ENCODE measurements at regions not wholly inside any gene's neighbourhood (a gene's known extent, or its start where the extent isn't known, plus 50 kb on each side); places are given as distances from the start of the nearest gene placed in this dataset.

- no peak for DNase-seq (ENCODE audit: low read depth in 2 of 2)
Measured at GRCh38 chr10:10353326-10353868, 664.3 kb upstream of the CELF2 start.

DNA sequence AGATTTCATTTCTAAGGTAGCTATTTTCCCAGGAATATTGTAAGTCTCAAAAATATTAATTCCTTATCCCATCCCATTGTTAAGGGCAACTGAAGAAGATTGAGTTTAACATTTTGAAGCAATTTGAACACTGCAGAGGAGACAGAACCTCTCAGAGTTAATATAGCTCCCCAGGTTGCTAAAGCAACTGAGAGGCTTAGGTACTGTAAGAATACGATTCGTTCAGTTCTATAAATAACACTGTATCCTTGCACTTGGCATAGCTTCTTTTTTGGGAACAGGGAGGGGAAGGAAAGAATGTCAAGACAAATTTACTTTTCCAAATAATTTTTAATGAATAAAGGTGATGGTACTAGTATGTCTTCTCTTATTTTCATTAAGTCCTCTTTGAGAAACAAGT, 658.4 kb upstream of the CELF2 start:
- no peak for DNase-seq (ENCODE audit: low read depth in 2 of 2)

DNA sequence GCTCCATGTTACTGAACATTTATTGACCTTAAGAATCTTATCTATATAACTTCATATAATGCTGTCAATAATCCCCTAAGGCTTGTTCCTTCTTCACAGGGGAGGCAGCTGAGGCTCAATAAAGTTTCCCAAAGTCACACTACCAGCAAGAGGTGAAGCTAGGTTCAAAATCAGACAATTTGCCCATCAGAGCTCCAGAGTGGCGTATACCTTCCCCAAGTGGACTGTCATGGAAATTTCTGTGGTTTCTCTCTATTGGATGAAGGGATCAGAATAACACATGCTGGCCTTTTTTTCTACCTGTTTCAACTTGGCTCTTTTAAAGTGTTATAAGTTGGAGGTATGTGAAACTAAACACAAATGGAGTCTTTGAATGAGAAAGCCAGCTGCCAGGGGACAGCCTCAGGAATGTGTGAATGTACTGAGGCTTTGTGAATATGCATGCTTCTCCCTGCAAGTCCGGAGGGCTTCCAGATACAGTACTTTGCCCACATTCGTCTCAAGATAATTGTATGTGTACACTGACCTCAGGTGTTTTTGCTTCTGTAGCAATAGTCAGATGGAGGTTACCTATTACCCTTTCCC, 656.3 kb upstream of the CELF2 start:
- no peak for DNase-seq (ENCODE audit: low read depth in 2 of 2)

DNA sequence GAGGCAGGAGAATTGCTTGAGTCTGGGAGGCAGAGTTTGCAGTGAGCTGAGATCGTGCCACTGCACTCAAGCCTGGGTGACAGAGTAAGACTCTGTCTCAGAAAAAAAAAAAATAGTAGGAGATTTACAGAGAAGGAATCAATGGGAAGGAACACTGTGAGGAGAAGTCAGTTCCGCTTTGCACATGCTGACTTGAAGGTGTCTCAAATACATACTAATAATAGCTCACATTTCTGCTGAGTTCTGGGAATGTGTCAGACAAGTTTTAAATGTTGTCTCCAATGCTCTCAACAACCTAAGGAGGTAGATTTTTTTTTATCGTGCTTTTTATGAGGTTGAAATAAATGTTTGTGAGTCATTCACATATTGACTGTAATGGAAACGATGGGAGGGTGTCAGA, 654.9 kb upstream of the CELF2 start:
- no peak for DNase-seq (ENCODE audit: low read depth in 2 of 2)

GRCh38 chr10:10363217-10363616, 654.5 kb upstream of the CELF2 start:
- DNase-seq (ENCODE audit: low read depth in 2 of 2) = no peak

DNA sequence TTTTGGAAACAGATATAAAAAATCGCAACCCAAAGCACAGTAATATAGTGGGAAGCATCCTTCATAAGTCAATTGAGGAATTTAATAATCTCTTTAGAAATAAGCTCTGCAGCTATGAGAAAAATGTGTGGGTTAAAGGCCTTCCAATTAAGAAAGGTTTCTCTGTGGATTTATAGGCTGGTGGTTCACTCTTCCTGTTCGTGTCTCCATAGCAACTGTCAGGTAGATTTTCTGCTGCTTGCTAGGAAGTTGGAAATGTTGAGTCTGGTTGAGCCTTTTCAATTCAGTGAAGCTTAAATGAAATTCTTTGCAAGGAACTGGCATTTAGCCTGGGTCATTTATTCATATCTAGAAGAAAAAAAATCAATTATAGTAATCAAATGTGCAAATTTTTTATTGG, 652.8 kb upstream of the CELF2 start:
- DNase-seq (ENCODE audit: low read depth in 2 of 2) = no peak

DNA sequence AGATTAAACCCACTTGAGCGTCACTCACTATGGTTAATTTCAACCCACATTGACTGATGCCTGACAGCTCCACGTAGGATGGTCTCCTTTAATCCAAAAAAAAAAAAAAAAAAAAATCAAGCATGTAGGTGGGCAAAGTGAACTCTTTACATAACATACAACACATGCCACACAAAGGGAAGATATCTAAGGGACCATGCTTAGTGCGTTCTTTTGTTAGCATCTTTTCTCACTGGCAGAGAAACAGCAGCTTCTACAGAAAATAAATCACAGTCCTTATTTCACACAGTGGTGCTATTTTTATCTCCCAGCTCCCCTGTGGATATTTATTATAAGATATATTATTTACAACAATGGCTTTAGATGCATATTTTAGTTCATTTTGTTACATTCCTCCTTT, 652.0 kb upstream of the CELF2 start:
- no peak for DNase-seq (ENCODE audit: low read depth in 2 of 2)

DNA sequence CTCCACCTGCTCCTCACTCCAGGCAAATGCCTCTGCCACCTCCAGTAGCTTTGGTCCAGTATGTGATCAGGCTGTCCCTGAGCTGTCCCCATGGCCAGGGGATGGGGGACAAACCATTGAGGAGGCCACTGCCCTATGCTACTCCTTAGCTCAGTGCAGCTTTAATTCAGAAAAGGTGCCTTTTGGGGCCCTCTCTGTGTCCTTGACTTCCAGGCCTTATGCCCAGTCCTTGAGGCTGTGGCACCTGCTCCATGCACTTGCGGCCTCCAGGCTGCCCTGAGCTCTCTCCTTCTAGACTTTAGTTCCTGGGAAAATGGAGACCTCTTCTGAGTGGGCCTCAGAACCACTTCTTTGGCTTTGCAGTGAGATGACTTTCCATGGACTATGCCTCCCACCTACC, 650.8 kb upstream of the CELF2 start:
- DNase-seq (ENCODE audit: low read depth in 2 of 2) = no peak

DNA sequence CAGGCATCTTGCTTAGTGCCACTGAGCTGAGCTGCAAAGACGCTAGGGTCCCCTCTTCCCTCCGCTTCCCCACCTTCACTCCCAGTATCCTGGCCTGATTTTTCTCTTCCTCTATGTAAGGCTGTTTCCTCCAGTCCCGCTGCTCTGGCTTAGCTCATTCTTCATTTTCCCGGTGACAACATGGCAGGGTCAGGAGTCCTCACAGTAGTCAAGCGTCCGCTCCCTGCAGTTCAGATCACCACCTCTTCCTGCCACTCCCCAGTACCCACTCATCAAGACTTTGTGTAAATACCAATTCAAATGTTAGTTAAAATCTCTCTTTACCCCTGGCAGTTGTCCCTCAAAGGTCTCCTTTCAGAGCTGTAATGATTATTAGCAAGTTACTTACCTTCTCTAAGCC, 650.4 kb upstream of the CELF2 start:
- DNase-seq (ENCODE audit: low read depth in 2 of 2) = no peak

GRCh38 chr10:10368951-10369576, 648.6 kb upstream of the CELF2 start:
- DNase-seq (ENCODE audit: low read depth in 2 of 2) = no peak

DNA sequence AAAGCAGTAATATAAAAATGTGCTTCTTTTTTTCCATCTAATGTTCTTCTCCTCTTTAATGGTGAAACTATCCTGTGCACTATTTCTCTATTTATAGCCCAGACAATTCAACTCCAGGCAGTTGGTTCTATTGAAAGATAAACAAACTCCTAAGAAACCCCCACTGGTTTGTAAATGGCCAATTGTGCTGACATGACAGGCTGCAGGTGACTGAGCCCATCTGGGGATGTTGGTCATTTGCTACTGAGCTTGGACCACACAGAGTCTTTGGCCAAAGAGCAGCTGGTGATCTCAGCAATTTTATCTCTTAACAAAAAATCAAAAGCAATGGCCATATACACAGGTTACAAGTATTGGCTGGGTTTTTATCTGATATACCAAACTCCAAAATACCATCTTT, 631.8 kb upstream of the CELF2 start:
- no peak for DNase-seq (ENCODE audit: low read depth in 2 of 2)

DNA sequence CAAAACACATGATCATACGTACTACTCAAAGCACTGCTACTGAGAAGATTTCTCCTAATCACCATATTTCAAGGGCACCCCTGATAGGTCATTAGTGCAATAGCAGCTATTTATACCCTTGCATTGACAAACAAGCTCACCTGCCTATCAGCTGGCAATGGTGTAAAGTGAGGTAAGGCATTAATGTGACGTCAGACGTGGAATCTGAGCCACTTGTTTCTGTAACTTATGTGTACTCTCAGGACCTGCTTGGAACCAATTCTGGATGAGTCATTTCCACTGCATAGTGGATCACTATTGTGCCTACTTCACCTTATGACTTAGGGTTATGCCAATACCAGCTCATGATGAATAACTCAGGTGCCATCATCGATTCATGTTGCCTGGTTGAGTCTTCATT, 628.5 kb upstream of the CELF2 start:
- DNase-seq (ENCODE audit: low read depth in 2 of 2) = no peak

- no peak for DNase-seq (ENCODE audit: low read depth in 2 of 2)
Measured at GRCh38 chr10:10392511-10392910, 625.2 kb upstream of the CELF2 start.

DNA sequence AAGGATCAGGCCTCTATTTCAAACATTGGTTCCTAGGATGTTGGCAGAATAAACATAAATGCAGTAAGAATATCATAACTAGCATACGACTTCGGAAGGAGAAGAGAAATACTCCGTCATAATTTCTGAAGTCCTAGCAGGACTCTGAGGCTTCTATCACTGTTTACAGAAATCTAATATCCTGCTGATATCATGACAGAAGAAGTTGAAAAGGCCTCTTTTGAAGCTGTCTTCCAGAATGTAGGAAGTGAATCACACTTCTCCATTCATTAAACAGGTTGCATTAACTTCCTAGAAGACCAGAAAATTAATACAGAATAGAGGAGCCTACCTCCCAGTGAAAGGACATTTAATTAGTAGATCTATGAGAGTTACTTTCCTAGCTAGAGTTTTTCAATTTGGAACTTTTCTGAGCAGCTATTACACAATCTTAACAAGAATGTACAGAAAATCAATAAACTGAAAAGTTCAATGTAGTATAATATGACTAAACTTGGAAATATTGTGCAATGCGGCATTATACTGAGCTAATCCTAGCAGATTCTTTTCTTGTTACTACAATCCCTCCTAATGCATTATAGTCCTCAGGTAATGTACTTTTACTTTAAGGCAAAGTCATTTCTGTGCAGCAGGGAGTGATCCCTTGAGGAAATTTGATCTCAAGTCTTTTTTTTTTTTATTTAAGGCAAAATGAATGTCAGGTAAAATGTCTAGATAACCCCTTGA, 622.6 kb upstream of the CELF2 start:
- no peak for DNase-seq (ENCODE audit: low read depth in 2 of 2)

DNA sequence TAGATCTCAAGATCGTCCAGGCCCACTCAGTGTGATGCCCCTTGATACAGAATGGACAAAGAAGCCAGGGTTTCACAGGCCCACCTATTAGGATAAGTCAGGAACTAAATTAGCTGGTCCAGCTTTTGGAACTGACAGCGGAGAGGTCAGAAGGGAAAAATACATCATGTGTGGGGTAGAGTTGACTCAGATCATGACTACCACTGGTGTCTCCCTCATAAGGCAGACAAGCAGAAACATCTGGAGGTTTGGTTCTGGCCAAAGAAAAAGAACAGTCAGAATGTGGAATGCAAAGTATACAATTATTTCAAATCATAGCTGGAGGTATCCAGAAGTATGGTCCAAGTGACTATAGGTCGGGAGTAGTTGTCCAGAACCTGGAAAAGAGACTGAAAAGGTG, 621.1 kb upstream of the CELF2 start:
- no peak for DNase-seq (ENCODE audit: low read depth in 2 of 2)

GRCh38 chr10:10397906-10398305, 619.8 kb upstream of the CELF2 start:
- no peak for DNase-seq (ENCODE audit: low read depth in 2 of 2)

DNA sequence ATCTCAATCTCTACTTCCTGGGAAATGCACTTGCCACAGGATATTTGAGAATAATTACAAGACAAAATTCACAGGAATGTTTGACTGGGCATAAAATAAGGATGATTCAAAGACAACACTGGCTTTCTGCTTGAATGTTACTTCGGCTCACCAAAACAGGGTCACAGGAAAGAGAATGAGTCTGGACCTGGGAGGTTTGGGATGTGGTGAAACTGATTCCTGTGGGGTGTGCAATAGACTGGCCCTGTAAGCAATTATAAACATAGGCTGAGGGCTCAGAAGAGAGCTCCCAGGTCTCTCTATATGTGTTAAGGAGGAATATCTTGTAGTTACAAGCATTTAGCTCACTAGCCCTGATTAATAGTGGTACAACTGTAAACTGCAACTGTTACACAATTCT, 613.9 kb upstream of the CELF2 start:
- DNase-seq (ENCODE audit: low read depth in 2 of 2) = no peak

DNA sequence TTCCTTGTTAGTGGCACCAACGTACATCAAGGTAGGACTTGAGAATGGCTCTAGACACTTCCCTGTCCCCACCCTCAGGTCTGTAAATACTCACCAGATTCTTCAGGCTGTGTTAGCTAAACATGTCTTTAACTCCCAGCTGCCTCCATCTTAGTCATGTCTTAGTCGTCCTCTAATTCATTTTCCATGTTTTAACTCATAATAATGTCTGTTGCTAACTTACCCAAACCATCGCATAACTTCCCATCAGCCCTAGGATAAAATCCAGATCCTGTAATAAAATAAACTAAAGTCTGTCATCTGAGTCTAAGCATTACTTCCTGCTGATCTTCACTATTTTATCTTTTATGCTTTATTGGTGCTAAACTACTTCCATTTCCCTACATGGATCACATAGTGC, 600.0 kb upstream of the CELF2 start:
- DNase-seq (ENCODE audit: low read depth in 2 of 2) = no peak

- no peak for DNase-seq (ENCODE audit: low read depth in 2 of 2)
Measured at GRCh38 chr10:10418387-10418786, 599.3 kb upstream of the CELF2 start.

GRCh38 chr10:10421071-10421470, 596.6 kb upstream of the CELF2 start:
- no peak for DNase-seq (ENCODE audit: low read depth in 2 of 2)

DNA sequence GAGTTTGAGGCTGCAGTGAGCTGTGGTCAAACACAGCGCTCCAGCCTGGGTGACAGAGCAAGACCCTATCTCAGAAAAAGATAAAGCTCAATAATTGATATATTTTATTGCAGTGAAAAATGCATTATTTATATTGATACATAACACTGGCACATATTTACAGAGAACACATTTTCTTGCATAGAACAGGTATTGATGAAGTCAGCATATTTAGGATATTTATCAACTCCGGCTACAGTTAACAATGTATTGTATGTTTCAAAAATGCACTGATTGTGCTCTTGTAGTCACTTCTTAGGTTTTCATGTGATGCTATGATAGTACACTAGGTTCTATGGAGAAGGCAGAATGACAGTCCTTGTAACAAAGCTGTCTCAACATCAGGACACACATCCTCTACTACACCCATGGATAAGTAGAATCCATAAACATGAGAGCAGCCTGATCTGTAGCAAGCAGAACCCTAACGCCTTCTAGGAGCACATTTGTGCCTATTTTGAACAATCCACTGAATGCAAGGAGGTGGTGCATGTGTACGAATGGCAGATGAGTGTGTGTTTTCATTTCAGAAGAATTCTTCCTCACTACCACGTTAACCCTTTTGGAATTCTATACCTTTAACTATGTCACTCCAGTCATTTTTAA, 586.1 kb upstream of the CELF2 start:
- no peak for DNase-seq (ENCODE audit: low read depth in 2 of 2)

GRCh38 chr10:10432296-10433035, 585.2 kb upstream of the CELF2 start:
- DNase-seq (ENCODE audit: low read depth in 2 of 2) = no peak

All from stimulated activated CD4-positive, alpha-beta T cell treated with anti-CD3 and anti-CD28 coated beads, Interleukin-12 subunit alpha, Interleukin-12 subunit beta, amount 100 ng/mL, for 24 hours (primary cell).